ENCODE measurements at regions not wholly inside any gene's neighbourhood (a gene's known extent, or its start where the extent isn't known, plus 50 kb on each side); places are given as distances from the start of the nearest gene placed in this dataset.
"Not testable (repeated sequence)": the region's sequence is repeated elsewhere in the genome, so short reads cannot be mapped to it uniquely, and the experiment has no call there.

- H3K9me3 Mint-ChIP-seq = peaks cover 3% of the 10 kb centered on the region
- ATAC-seq = no peak
- H3K4me3 Mint-ChIP-seq = no peak overlapping the region
- no peak overlapping the region for H3K27ac Mint-ChIP-seq
- no peaks in the 10 kb centered on the region for H3K36me3 Mint-ChIP-seq
- H3K27me3 Mint-ChIP-seq = no peaks in the 10 kb centered on the region
- H3K4me1 Mint-ChIP-seq = no peaks in the 10 kb centered on the region
Observed at GRCh38 chr20:55684578-55684977, 320.7 kb downstream of the CBLN4 start.

DNA sequence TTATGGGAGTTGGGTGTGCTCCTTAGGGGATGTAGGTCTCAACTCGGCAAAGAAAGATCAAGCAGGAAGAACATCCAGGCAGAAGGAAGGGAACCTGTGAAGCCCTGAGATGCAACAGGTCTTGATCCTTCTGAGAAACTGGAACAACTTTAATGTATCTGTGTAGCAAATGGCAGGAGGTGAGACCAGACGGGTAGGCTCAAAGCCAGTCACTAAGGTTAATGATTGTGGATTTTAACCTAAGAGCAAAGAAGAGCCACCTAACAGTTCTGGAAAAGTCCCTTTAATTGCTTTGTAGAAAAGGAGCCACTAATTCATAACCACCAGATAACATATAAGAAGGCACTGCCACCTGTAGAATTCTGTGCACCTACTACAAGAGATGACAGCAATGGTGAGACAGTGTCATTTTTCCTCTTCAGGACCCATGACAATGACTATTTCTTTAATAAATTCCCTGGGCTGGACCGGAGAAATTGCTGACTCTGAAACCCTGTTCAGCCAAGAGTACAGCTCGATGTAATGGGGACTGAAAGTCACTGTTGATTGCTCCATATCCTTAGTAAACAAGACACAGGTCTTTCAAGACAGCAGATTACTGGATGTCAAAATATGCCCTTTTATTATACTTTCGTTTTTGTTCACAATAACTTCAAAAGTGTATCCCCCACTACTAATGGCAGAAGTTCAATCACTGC lies 326.2 kb downstream of the CBLN4 start:
- no peak for ATAC-seq
- H3K4me3 Mint-ChIP-seq = no peak overlapping the region
- peaks cover 6% of the 10 kb centered on the region for H3K9me3 Mint-ChIP-seq
- no peaks in the 10 kb centered on the region for H3K4me1 Mint-ChIP-seq
- H3K27ac Mint-ChIP-seq = no peak overlapping the region
- H3K27me3 Mint-ChIP-seq = no peaks in the 10 kb centered on the region
- no peaks in the 10 kb centered on the region for H3K36me3 Mint-ChIP-seq

GRCh38 chr20:55678126-55678525 lies 327.2 kb downstream of the CBLN4 start:
- ATAC-seq = no peak
- H3K4me1 Mint-ChIP-seq = no peaks in the 10 kb centered on the region
- H3K27me3 Mint-ChIP-seq = no peaks in the 10 kb centered on the region
- no peak overlapping the region for H3K27ac Mint-ChIP-seq
- no peaks in the 10 kb centered on the region for H3K36me3 Mint-ChIP-seq
- H3K4me3 Mint-ChIP-seq = no peak overlapping the region
- peaks cover 6% of the 10 kb centered on the region for H3K9me3 Mint-ChIP-seq

DNA sequence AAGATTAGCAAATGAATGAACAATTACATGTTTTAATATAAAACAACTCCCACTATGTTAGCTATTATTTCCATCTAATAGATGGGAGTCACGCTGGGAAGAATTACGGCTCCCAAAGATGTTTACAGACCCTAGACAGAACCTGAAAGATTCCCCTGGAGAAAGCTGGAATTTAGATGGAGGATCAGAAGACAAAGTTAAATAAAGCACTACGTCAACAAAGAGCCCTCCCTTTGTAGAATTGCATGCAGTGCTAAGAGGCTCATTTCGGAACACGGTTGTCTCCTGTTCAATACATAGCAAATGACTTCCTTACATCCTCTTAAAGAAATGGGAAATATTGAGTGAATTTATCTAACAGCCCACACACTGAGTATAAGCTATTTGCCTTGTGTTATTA lies 328.3 kb downstream of the CBLN4 start:
- Mint-ChIP-seq H3K36me3 (no peaks in the 10 kb centered on the region), H3K27me3 (no peaks in the 10 kb centered on the region), H3K27ac (no peak overlapping the region), H3K4me3 (no peak overlapping the region), H3K4me1 (no peaks in the 10 kb centered on the region), H3K9me3 (peaks cover 6% of the 10 kb centered on the region)
- no peak for ATAC-seq

GRCh38 chr20:55676097-55676496 lies 329.2 kb downstream of the CBLN4 start:
- Mint-ChIP-seq H3K36me3 (no peaks in the 10 kb centered on the region), H3K9me3 (peaks cover 4% of the 10 kb centered on the region), H3K27ac (no peak overlapping the region)

GRCh38 chr20:55668631-55669030 lies 336.7 kb downstream of the CBLN4 start:
- no peaks in the 10 kb centered on the region for H3K27me3 Mint-ChIP-seq
- H3K4me1 Mint-ChIP-seq = no peaks in the 10 kb centered on the region
- H3K27ac Mint-ChIP-seq = no peak overlapping the region
- ATAC-seq = no peak
- H3K36me3 Mint-ChIP-seq = no peaks in the 10 kb centered on the region
- H3K9me3 Mint-ChIP-seq = peaks cover 10% of the 10 kb centered on the region
- H3K4me3 Mint-ChIP-seq = no peak overlapping the region

More at GRCh38 chr20:55676097-55676496, 329.2 kb downstream of the CBLN4 start:
- H3K27me3 Mint-ChIP-seq = no peaks in the 10 kb centered on the region
- H3K4me3 Mint-ChIP-seq = no peak overlapping the region
- H3K4me1 Mint-ChIP-seq = no peaks in the 10 kb centered on the region
- no peak for ATAC-seq

DNA sequence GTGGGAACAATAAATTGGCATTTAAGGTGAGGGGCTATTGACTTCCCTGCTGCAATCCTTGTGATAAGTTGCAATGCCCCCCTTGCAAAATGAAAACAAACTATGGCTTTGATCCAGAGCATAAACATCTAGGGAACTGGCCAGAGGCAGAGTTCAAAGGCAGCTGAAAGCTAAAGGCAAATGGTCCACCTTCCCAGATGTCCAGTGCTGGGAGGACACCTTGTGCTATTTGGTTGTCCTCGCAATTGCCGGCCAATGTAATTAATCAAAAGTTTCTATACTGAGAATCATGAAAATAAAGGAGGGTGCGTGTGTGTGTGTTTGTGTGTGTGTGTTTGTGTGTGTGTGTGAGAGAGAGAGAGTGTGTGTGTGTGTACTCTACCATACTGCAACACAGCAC lies 337.4 kb downstream of the CBLN4 start:
- ATAC-seq = no peak
- Mint-ChIP-seq H3K27ac (no peak overlapping the region), H3K4me1 (no peaks in the 10 kb centered on the region), H3K36me3 (no peaks in the 10 kb centered on the region), H3K27me3 (no peaks in the 10 kb centered on the region), H3K9me3 (peaks cover 10% of the 10 kb centered on the region), H3K4me3 (no peak overlapping the region)

DNA sequence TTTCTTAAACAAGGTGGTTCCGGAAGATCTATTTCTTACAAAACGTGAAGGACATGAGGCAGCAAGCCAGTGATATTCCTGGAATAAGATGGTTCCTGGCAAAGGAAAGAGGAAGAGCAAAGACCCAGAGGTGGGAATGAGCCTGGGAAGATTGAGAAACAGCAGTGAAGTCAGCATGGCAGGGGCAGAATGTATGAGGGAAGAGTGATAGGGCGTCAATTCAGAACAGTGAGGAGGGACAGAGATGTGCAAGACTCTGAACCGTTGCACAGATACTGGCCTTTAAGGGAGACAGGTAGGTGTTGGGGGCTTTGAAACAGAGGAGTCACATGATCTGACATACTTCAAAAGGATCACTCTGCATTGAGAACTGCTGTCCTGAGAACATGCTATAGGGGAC lies 338.3 kb downstream of the CBLN4 start:
- ATAC-seq = no peak
- Mint-ChIP-seq H3K9me3 (peaks cover 10% of the 10 kb centered on the region), H3K4me3 (no peak overlapping the region)

DNA sequence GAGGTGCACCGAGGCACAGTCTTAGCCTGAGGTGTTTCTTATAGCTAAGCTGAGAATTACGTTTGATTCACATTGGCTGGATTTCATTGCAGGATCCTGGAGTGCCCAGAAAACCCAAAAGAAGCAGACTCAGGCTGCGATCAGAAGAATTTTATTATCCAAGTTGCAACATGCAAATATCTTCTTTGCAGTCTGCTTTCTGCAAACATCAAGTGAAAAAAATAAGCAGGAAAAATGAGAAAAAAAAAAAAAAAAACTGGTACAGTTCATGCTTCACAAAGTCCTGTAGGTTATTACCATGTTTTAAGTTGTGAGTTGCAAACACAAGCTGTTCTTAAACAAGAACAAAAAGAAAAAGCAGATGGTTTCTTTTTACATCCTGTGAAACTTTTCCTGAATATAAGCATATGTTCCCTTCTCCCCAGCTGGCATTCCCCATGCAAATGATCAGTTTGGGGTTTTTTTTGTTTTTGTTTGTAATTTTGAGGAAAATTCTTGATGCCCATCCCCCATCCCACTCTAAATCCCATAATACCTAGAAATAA lies 349.0 kb downstream of the CBLN4 start:
- H3K27me3 Mint-ChIP-seq = no peaks in the 10 kb centered on the region
- H3K9me3 Mint-ChIP-seq = peaks cover 3% of the 10 kb centered on the region
- ATAC-seq = no peak
- no peaks in the 10 kb centered on the region for H3K36me3 Mint-ChIP-seq
- no peak overlapping the region for H3K4me3 Mint-ChIP-seq
- H3K4me1 Mint-ChIP-seq = no peaks in the 10 kb centered on the region
- no peak overlapping the region for H3K27ac Mint-ChIP-seq

More for the DNA sequence above, 338.3 kb downstream of the CBLN4 start:
- Mint-ChIP-seq H3K36me3 (no peaks in the 10 kb centered on the region), H3K27me3 (no peaks in the 10 kb centered on the region), H3K27ac (no peak overlapping the region), H3K4me1 (no peaks in the 10 kb centered on the region)

- Mint-ChIP-seq H3K27me3 (no peaks in the 10 kb centered on the region), H3K4me1 (no peaks in the 10 kb centered on the region), H3K4me3 (no peak overlapping the region), H3K9me3 (peaks cover 9% of the 10 kb centered on the region), H3K27ac (no peak overlapping the region), H3K36me3 (no peaks in the 10 kb centered on the region)
- ATAC-seq = no peak
Observed at GRCh38 chr20:55650657-55651360, 354.5 kb downstream of the CBLN4 start.

DNA sequence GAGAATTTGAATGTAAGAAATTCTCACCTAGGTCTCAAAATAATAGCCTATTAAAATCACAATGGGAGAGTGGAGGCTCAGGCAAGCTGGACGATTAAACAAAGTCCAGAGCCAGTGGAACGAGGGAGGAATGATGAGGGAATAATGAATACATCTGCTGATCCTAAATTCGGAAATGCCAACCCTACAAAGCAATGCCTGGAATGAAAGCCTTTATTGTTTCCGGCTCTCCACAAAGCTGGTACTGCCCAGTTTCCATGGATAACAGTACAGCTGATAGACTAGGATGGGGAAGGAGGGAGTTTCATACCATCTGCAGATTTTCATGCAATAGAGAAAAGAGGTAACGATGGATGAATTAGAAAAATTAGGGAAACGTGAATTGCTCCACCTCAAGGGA lies 356.1 kb downstream of the CBLN4 start:
- H3K27me3 Mint-ChIP-seq = no peaks in the 10 kb centered on the region
- no peaks in the 10 kb centered on the region for H3K4me1 Mint-ChIP-seq
- H3K9me3 Mint-ChIP-seq = peaks cover 9% of the 10 kb centered on the region
- ATAC-seq = no peak
- no peak overlapping the region for H3K27ac Mint-ChIP-seq
- H3K36me3 Mint-ChIP-seq = no peaks in the 10 kb centered on the region
- no peak overlapping the region for H3K4me3 Mint-ChIP-seq

DNA sequence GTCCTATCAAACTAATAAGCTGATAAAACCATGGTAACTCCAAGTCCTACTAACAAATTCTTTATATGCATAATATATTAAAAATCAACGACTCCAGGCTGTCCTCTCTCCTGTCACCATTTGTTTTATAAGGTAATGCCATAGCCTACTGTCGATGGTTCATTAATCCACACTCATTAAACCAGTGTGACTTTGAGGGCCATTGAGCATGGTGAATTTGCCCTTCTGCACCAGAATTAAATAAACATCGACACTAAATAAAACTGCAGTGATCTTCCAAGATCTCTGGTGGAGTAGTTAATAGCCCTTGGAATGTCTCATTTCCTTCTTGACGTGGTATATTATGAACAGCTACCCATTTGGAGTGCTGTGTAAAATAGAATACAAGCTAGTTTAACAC lies 358.5 kb downstream of the CBLN4 start:
- Mint-ChIP-seq H3K4me1 (no peaks in the 10 kb centered on the region), H3K4me3 (no peak overlapping the region), H3K27me3 (no peaks in the 10 kb centered on the region), H3K9me3 (peaks cover 9% of the 10 kb centered on the region), H3K36me3 (no peaks in the 10 kb centered on the region), H3K27ac (no peak overlapping the region)
- ATAC-seq = no peak

DNA sequence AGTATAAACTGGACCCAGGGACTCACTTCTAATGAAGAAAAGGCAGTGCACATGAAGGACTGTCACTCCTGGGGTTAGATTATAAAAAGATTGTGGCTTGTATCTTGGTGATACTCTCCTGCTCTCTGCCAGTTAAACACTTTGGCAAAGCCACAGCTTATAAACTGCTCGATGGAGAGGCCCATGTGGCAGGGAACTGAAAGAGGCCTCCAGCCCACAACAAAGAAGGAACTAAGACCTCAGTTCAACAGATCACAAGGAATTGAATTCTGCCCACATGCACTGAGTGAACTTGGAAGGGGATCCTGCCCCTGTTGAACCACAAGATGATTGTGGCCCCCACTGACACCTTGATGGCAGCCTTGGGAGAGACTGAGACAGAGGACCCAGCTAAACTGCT lies 363.8 kb downstream of the CBLN4 start:
- Mint-ChIP-seq H3K4me1 (no peaks in the 10 kb centered on the region), H3K9me3 (peaks cover 2% of the 10 kb centered on the region), H3K27me3 (no peaks in the 10 kb centered on the region), H3K36me3 (no peaks in the 10 kb centered on the region), H3K4me3 (no peak overlapping the region), H3K27ac (no peak overlapping the region)
- ATAC-seq = no peak

DNA sequence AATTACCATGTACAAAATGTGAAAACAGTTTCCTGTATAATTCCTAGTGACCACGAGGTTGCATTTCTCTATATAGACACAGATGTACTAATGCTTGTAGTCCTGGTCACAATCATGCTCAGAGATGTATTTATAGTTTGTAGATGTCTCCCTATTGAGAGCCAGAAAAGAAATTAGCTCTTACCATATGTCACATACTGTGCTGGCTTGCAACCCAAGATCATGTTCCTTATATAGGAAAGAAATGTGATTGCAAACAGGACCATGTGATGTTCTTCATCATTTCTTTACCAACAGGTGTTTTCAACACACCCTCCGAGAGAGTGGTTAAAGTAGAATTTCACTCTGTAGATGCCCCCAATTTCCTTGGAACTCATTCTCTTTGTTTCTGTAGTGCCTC lies 369.4 kb downstream of the CBLN4 start:
- no peak for ATAC-seq

GRCh38 chr20:55632592-55632991 lies 372.7 kb downstream of the CBLN4 start:
- ATAC-seq = no peak
- H3K4me3 Mint-ChIP-seq = no peak overlapping the region
- no peaks in the 10 kb centered on the region for H3K27me3 Mint-ChIP-seq
- no peaks in the 10 kb centered on the region for H3K36me3 Mint-ChIP-seq
- H3K4me1 Mint-ChIP-seq = no peaks in the 10 kb centered on the region
- no peak overlapping the region for H3K27ac Mint-ChIP-seq
- peaks cover 2% of the 10 kb centered on the region for H3K9me3 Mint-ChIP-seq

More for the DNA sequence above, 369.4 kb downstream of the CBLN4 start:
- H3K27me3 Mint-ChIP-seq = no peaks in the 10 kb centered on the region
- no peaks in the 10 kb centered on the region for H3K4me1 Mint-ChIP-seq
- no peak overlapping the region for H3K4me3 Mint-ChIP-seq
- no peaks in the 10 kb centered on the region for H3K36me3 Mint-ChIP-seq
- no peak overlapping the region for H3K27ac Mint-ChIP-seq
- H3K9me3 Mint-ChIP-seq = peaks cover 2% of the 10 kb centered on the region

DNA sequence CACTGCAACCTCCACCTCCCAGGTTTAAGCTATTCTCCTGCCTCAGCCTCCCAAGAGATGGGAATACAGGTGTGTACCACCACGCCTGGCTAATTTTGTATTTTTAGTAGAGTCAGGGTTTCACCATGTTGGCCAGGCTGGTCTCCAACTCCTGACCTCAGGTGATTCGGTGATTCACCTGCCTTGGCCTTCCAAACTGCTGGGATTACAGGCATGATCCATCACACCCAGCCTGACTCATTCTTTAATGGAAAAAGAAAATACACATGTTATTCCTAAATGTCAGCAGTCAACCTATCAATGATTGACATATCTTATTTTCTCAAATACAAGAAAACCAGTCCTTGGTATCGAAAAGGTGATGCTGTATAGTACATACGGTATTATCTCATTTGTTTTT lies 376.2 kb downstream of the CBLN4 start:
- H3K4me3 Mint-ChIP-seq, H3K27ac Mint-ChIP-seq, H3K27me3 Mint-ChIP-seq, H3K9me3 Mint-ChIP-seq, H3K4me1 Mint-ChIP-seq, H3K36me3 Mint-ChIP-seq, ATAC-seq: not testable (repeated sequence)

Data from stimulated activated memory B cell treated with anti-CD40 and anti-IgM and Interleukin-4, amounts not matched to agents 10 μg/mL and 1 μg/mL and 100 μg/mL, for 72 hours (primary cell).